K562 (cell line): ENCODE measurements at regions not wholly inside any gene's neighbourhood (a gene's known extent, or its start where the extent isn't known, plus 50 kb on each side); places are given as distances from the start of the nearest gene placed in this dataset.

Experiments
- CTBP1 ChIP-seq: fragments of 450-650 bp; IDR thresholded peaks from 2 replicates; pipeline ENCODE4 v1.6.1; 2016; ENCODE audit warnings: borderline replicate concordance
- SPI1 ChIP-seq: IDR thresholded peaks from 2 replicates; pipeline ENCODE4 v1.6.1; 2011; ENCODE audit warnings: low read depth, low read length, control low read depth, borderline replicate concordance
- ZNF57 ChIP-seq: fragments of 450-650 bp; formaldehyde crosslinking; IDR thresholded peaks from 2 replicates; pipeline ENCODE4 v1.4.0; 2020; ENCODE audit warnings: mild to moderate bottlenecking, moderate library complexity
- TF ChIP-seq, protein P1 (sequence below): fragments of 450-650 bp; IDR thresholded peaks from 2 replicates; pipeline ENCODE4 v1.6.1; 2016; ENCODE audit warnings: mild to moderate bottlenecking, moderate library complexity

DNA sequence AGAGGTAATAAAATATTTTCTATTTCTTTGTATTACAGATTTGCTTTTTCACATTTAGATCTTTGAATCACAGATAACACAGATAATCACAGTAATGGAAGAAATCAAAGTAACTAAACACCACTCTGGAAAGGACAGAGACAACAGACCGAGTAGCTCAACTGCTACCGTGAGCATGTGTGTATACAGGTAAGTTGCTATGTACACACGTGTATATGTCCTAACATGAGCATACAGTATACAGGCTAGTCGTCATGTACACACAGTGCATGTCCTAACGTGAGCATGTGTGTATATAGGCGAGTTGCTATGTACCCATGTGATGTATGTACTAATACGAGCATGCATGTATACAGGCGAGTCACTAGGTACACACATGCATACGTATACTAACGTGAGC lies 379.0 kb downstream of the THBS2 start (continued):
- TF ChIP-seq, protein P1, sequence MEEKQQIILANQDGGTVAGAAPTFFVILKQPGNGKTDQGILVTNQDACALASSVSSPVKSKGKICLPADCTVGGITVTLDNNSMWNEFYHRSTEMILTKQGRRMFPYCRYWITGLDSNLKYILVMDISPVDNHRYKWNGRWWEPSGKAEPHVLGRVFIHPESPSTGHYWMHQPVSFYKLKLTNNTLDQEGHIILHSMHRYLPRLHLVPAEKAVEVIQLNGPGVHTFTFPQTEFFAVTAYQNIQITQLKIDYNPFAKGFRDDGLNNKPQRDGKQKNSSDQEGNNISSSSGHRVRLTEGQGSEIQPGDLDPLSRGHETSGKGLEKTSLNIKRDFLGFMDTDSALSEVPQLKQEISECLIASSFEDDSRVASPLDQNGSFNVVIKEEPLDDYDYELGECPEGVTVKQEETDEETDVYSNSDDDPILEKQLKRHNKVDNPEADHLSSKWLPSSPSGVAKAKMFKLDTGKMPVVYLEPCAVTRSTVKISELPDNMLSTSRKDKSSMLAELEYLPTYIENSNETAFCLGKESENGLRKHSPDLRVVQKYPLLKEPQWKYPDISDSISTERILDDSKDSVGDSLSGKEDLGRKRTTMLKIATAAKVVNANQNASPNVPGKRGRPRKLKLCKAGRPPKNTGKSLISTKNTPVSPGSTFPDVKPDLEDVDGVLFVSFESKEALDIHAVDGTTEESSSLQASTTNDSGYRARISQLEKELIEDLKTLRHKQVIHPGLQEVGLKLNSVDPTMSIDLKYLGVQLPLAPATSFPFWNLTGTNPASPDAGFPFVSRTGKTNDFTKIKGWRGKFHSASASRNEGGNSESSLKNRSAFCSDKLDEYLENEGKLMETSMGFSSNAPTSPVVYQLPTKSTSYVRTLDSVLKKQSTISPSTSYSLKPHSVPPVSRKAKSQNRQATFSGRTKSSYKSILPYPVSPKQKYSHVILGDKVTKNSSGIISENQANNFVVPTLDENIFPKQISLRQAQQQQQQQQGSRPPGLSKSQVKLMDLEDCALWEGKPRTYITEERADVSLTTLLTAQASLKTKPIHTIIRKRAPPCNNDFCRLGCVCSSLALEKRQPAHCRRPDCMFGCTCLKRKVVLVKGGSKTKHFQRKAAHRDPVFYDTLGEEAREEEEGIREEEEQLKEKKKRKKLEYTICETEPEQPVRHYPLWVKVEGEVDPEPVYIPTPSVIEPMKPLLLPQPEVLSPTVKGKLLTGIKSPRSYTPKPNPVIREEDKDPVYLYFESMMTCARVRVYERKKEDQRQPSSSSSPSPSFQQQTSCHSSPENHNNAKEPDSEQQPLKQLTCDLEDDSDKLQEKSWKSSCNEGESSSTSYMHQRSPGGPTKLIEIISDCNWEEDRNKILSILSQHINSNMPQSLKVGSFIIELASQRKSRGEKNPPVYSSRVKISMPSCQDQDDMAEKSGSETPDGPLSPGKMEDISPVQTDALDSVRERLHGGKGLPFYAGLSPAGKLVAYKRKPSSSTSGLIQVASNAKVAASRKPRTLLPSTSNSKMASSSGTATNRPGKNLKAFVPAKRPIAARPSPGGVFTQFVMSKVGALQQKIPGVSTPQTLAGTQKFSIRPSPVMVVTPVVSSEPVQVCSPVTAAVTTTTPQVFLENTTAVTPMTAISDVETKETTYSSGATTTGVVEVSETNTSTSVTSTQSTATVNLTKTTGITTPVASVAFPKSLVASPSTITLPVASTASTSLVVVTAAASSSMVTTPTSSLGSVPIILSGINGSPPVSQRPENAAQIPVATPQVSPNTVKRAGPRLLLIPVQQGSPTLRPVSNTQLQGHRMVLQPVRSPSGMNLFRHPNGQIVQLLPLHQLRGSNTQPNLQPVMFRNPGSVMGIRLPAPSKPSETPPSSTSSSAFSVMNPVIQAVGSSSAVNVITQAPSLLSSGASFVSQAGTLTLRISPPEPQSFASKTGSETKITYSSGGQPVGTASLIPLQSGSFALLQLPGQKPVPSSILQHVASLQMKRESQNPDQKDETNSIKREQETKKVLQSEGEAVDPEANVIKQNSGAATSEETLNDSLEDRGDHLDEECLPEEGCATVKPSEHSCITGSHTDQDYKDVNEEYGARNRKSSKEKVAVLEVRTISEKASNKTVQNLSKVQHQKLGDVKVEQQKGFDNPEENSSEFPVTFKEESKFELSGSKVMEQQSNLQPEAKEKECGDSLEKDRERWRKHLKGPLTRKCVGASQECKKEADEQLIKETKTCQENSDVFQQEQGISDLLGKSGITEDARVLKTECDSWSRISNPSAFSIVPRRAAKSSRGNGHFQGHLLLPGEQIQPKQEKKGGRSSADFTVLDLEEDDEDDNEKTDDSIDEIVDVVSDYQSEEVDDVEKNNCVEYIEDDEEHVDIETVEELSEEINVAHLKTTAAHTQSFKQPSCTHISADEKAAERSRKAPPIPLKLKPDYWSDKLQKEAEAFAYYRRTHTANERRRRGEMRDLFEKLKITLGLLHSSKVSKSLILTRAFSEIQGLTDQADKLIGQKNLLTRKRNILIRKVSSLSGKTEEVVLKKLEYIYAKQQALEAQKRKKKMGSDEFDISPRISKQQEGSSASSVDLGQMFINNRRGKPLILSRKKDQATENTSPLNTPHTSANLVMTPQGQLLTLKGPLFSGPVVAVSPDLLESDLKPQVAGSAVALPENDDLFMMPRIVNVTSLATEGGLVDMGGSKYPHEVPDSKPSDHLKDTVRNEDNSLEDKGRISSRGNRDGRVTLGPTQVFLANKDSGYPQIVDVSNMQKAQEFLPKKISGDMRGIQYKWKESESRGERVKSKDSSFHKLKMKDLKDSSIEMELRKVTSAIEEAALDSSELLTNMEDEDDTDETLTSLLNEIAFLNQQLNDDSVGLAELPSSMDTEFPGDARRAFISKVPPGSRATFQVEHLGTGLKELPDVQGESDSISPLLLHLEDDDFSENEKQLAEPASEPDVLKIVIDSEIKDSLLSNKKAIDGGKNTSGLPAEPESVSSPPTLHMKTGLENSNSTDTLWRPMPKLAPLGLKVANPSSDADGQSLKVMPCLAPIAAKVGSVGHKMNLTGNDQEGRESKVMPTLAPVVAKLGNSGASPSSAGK, result no peak
- TF ChIP-seq SPI1 (no peak), CTBP1 (no peak), ZNF57 (CRISPR knock-in tag) (no peak)
